Fibroblast of villous mesenchyme (primary cell): ENCODE measurements at regions not wholly inside any gene's neighbourhood (a gene's known extent, or its start where the extent isn't known, plus 50 kb on each side); places are given as distances from the start of the nearest gene placed in this dataset.
"Not testable (repeated sequence)": the region's sequence is repeated elsewhere in the genome, so short reads cannot be mapped to it uniquely, and the experiment has no call there.

Experiments
- DNase-seq: peaks from one replicate; pipeline ENCODE4 v3.0.0-alpha.2; 2010; ENCODE audit warnings: low read depth
- H3K4me3 ChIP-seq: 2 replicates; pipeline ENCODE4 v1.5.1; 2011; ENCODE audit warnings: low read depth, mild to moderate bottlenecking, low read length
- TF ChIP-seq, protein P1 (sequence below): IDR thresholded peaks from 2 replicates; pipeline ENCODE4 v1.5.1; 2012; ENCODE audit warnings: low read depth, mild to moderate bottlenecking, low read length; ENCODE audit not compliant: insufficient read depth

- no peak overlapping the region for H3K4me3 ChIP-seq
- TF ChIP-seq, protein P1, sequence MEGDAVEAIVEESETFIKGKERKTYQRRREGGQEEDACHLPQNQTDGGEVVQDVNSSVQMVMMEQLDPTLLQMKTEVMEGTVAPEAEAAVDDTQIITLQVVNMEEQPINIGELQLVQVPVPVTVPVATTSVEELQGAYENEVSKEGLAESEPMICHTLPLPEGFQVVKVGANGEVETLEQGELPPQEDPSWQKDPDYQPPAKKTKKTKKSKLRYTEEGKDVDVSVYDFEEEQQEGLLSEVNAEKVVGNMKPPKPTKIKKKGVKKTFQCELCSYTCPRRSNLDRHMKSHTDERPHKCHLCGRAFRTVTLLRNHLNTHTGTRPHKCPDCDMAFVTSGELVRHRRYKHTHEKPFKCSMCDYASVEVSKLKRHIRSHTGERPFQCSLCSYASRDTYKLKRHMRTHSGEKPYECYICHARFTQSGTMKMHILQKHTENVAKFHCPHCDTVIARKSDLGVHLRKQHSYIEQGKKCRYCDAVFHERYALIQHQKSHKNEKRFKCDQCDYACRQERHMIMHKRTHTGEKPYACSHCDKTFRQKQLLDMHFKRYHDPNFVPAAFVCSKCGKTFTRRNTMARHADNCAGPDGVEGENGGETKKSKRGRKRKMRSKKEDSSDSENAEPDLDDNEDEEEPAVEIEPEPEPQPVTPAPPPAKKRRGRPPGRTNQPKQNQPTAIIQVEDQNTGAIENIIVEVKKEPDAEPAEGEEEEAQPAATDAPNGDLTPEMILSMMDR: no peak
- DNase-seq: peak; percentile 7
Observed at GRCh38 chr2:36168115-36168514, 187.5 kb upstream of the CRIM1 start.

DNA sequence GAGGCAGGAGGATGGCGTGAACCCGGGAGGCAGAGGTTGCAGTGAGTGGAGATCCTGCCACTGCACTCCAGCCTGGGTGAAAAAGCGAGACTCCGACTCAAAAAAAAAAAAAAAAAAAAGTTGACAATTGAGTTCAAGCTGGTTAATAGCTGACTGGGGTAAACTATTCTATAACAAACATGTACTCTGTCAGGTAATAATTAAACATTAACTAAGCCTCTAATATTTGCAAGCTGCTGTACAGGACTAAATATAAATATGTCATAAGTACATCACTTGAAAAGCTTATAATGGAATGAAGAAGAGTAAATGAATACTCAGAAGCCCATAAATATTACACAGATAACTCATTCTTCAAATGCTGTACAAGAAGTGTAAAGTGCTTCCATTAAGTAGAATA is 190.4 kb upstream of the CRIM1 start:
- TF ChIP-seq, protein P1: no peak
- no peak for DNase-seq
- no peak overlapping the region for H3K4me3 ChIP-seq

DNA sequence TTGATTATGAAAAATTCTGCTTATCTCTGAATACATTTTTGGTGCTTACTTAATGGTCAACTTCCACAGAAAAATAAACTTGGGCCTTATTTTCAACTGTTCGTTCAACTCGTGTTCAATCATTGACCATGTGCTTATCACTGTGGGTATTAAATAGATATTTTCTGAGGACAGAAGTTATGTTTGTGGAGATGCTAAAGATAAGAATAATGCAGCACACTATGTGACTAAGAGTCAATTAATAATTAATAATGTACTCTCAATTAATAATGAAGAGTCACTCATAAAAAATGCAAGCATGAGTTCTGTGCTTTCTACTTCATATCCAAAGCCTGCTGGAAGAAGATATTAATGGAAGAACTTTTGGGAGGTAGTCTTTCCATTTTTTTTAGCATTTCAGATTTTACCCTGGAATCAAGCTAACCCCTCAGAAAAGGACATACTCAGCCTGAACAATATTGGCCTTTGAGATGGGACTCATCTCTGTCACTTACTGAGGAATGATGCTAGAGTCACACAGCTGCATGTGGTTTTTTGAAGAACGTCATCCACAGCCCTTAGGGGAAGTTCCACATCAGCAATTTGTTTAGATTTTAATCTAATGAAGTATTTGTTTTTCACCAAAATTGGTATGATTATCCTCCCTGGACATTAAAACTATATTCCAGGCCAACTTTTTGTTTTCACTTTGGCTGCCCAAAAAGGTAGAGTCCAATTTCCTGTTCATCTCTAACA is 191.9 kb upstream of the CRIM1 start:
- TF ChIP-seq, protein P1: no peak
- no peak overlapping the region for H3K4me3 ChIP-seq
- DNase-seq: no peak

GRCh38 chr2:36157093-36157492 is 198.5 kb upstream of the CRIM1 start:
- not testable (repeated sequence) for H3K4me3 ChIP-seq, DNase-seq

GRCh38 chr2:36147670-36148390 is 207.7 kb upstream of the CRIM1 start:
- TF ChIP-seq, protein P1: no peak
- H3K4me3 ChIP-seq: no peak overlapping the region
- no peak for DNase-seq

- TF ChIP-seq, protein P1: no peak
- no peak overlapping the region for H3K4me3 ChIP-seq
- no peak for DNase-seq
Observed at GRCh38 chr2:36146765-36147164, 208.8 kb upstream of the CRIM1 start.

GRCh38 chr2:36140391-36140790 is 215.2 kb upstream of the CRIM1 start:
- TF ChIP-seq, protein P1: no peak
- DNase-seq: no peak
- no peak overlapping the region for H3K4me3 ChIP-seq
